Small intestine (tissue), 7 donors: ENCODE measurements at regions not wholly inside any gene's neighbourhood (a gene's known extent, or its start where the extent isn't known, plus 50 kb on each side); places are given as distances from the start of the nearest gene placed in this dataset.
A peak's percentile ranks its signal among the peaks of the same experiment; 100 is the strongest.

Source experiments
- DNase-seq, 2 donors: peaks; one replicate each; pipeline versions ENCODE4 v3.0.0 to v3.0.0-alpha.2; 2013
- FAIRE-seq: peaks from 2 replicates; lab custom pipeline; 2012; peaks lifted over from hg19 to GRCh38; lab: Jason Lieb, UNC
- H3K27ac ChIP-seq, 3 donors: one replicate each; pipeline ENCODE4 v1.5.1; 2013; ENCODE audit warnings: low read length in 2 of 3, mild to moderate bottlenecking in 2 of 3, control low read depth in 1 of 3, inconsistent platforms in 1 of 3, low read depth in 1 of 3, moderate library complexity in 1 of 3
- H3K27me3 ChIP-seq, 3 donors: one replicate each; pipeline ENCODE4 v1.6.1; 2013; ENCODE audit warnings: low read length in 3 of 3, inconsistent platforms in 1 of 3; ENCODE audit not compliant: control insufficient read depth in 3 of 3, insufficient read depth in 3 of 3
- H3K36me3 ChIP-seq, 3 donors: one replicate each; pipeline ENCODE4 v1.6.1; 2013; ENCODE audit warnings: low read length in 3 of 3, inconsistent platforms in 1 of 3, low read depth in 1 of 3, mild to moderate bottlenecking in 1 of 3, moderate library complexity in 1 of 3; ENCODE audit not compliant: control insufficient read depth in 3 of 3, insufficient read depth in 2 of 3
- H3K4me1 ChIP-seq, 3 donors: one replicate each; pipeline ENCODE4 v1.6.1; 2013; ENCODE audit warnings: low read length in 2 of 3, inconsistent platforms in 1 of 3, low read depth in 1 of 3, mild to moderate bottlenecking in 1 of 3, moderate library complexity in 1 of 3; ENCODE audit not compliant: control insufficient read depth in 3 of 3, insufficient read depth in 2 of 3
- H3K4me3 ChIP-seq, 3 donors: one replicate each; pipeline ENCODE4 v1.5.1; 2013; ENCODE audit warnings: low read length in 3 of 3, control low read depth in 1 of 3, inconsistent platforms in 1 of 3, low read depth in 1 of 3, mild to moderate bottlenecking in 1 of 3, moderate library complexity in 1 of 3
- H3K9me3 ChIP-seq, 2 donors: one replicate each; pipeline ENCODE4 v1.6.1; 2013; ENCODE audit warnings: low read depth in 1 of 2, low read length in 1 of 2; ENCODE audit not compliant: control insufficient read depth in 2 of 2, insufficient read depth in 1 of 2
- WGBS, 3 donors: extraction: QIAGEN DNeasy Blood & Tissue Kit; methylation state at CpG; one replicate each; pipeline ENCODE4 v1.1.7; 2013; 5-methylcytosine and 5-hydroxymethylcytosine counted together
- donor health status: healthy with polysubstance abuse.
- donor health status: control.
- donor health status: control.
- donor health status: Bipolar disorder and iron deficiency.
- donor health status: healthy.

GRCh38 chr2:84201158-84201557 is 257.9 kb downstream of the SUCLG1 start:
- WGBS, 3 donors, result 66 to 71% (median 67%) methylated on average over 5 of the region's 5 CpGs
- no peaks in the 10 kb centered on the region for H3K9me3 ChIP-seq
- DNase-seq, result no peak
- no peaks in the 10 kb centered on the region for H3K27me3 ChIP-seq
- no peak overlapping the region for H3K4me3 ChIP-seq
- no peak for FAIRE-seq
- H3K36me3 ChIP-seq, result no peaks in the 10 kb centered on the region
- H3K27ac ChIP-seq, result no peak overlapping the region
- H3K4me1 ChIP-seq, result no peaks in the 10 kb centered on the region

DNA sequence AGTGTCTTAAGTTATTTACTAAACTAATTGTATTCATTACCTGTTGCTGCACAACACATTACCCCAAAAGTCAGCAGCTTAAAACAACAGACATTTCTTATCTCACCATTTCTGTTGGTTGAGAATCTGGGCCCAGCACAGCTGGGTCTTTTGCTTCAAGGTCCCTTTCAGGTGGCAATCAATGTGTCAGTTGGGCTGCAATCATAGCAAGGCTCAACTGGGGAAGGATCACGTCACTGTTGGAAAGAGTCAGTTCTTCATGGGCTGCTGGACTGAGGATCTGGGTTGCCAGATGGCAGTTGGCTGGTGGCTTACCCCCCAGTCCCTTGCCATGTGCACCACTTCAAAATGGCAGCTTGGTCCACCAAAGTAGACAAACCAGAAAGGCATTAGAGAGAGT is 261.2 kb downstream of the SUCLG1 start:
- FAIRE-seq (no peak), DNase-seq (no peak)
- WGBS, 3 donors, result 93 to 96% (median 95%) methylated on average over 1 of the region's 1 CpG
- Histone ChIP-seq H3K27me3 (no peaks in the 10 kb centered on the region), H3K4me3 (no peak overlapping the region), H3K9me3 (no peaks in the 10 kb centered on the region), H3K36me3 (no peaks in the 10 kb centered on the region), H3K4me1 (no peaks in the 10 kb centered on the region), H3K27ac (no peak overlapping the region)

DNA sequence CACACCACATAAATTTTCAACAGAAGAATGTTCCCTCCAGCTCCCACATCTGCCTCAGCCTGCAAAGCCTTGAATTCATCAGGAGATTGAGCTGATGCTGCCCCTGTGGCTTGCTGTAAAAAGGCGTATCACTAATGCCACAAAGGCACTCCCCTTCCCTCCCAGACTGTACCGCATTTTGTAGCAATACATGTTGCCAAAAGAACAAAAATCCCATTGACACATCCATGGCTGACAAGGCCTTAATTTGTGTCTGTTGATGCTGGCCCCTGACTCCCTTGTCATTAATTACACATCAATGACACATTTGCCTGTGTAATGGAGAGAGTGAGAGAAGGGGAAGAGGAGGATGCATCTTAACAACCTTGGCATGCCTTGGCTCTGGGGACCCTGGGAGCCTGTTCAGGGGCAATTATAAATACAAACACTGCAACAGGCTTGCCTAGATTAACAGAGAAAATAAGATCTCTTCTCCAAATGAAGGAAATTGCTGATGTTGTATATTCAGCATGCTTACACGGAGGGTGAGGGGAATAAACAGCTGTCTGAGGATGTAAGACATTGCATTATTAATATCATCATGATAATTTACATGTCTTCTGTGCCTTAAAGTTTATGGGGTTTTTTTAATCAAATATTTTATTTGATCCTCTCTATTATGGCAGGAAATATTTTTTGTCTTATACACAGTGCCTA is 264.0 kb downstream of the SUCLG1 start:
- no peak for FAIRE-seq
- peak in 1 of 2 donors; percentile 2 for DNase-seq
- no peaks in the 10 kb centered on the region for H3K9me3 ChIP-seq

GRCh38 chr2:84194181-84194580 is 264.9 kb downstream of the SUCLG1 start:
- H3K4me1 ChIP-seq, result no peaks in the 10 kb centered on the region

More for the DNA sequence above, 264.0 kb downstream of the SUCLG1 start:
- H3K36me3 ChIP-seq, result no peaks in the 10 kb centered on the region
- H3K27ac ChIP-seq, result no peak overlapping the region
- 41 to 52% (median 44%) methylated on average over 3 of the region's 3 CpGs for WGBS, 3 donors
- H3K4me1 ChIP-seq, result no peaks in the 10 kb centered on the region
- no peak overlapping the region for H3K4me3 ChIP-seq
- peaks cover 0 to 2% (median 0%) of the 10 kb centered on the region in 3 donors for H3K27me3 ChIP-seq

GRCh38 chr2:84187258-84187657 is 271.8 kb downstream of the SUCLG1 start:
- Histone ChIP-seq H3K4me1 (no peaks in the 10 kb centered on the region), H3K9me3 (no peaks in the 10 kb centered on the region), H3K4me3 (no peak overlapping the region), H3K27ac (no peak overlapping the region), H3K27me3 (peaks cover 0 to 2% (median 0%) of the 10 kb centered on the region in 3 donors), H3K36me3 (no peaks in the 10 kb centered on the region)
- DNase-seq (no peak), FAIRE-seq (no peak)
- 40 to 69% (median 52%) methylated on average over 3 of the region's 3 CpGs for WGBS, 3 donors

More at GRCh38 chr2:84194181-84194580, 264.9 kb downstream of the SUCLG1 start:
- WGBS, 3 donors, result 81 to 85% (median 83%) methylated on average over 2 of the region's 2 CpGs
- no peak for FAIRE-seq
- no peak overlapping the region for H3K27ac ChIP-seq
- peaks cover 0 to 2% (median 0%) of the 10 kb centered on the region in 3 donors for H3K27me3 ChIP-seq
- no peaks in the 10 kb centered on the region for H3K36me3 ChIP-seq
- no peaks in the 10 kb centered on the region for H3K9me3 ChIP-seq
- no peak for DNase-seq
- H3K4me3 ChIP-seq, result no peak overlapping the region

GRCh38 chr2:84181927-84182326 is 277.2 kb downstream of the SUCLG1 start:
- DNase-seq, result no peak
- Histone ChIP-seq H3K36me3 (no peaks in the 10 kb centered on the region), H3K4me1 (no peaks in the 10 kb centered on the region), H3K4me3 (no peak overlapping the region), H3K27me3 (no peaks in the 10 kb centered on the region), H3K27ac (no peak overlapping the region), H3K9me3 (no peaks in the 10 kb centered on the region)
- no peak for FAIRE-seq
- whole genome bisulfite sequencing, 3 donors, result 43 to 63% (median 57%) methylated on average over 2 of the region's 2 CpGs

DNA sequence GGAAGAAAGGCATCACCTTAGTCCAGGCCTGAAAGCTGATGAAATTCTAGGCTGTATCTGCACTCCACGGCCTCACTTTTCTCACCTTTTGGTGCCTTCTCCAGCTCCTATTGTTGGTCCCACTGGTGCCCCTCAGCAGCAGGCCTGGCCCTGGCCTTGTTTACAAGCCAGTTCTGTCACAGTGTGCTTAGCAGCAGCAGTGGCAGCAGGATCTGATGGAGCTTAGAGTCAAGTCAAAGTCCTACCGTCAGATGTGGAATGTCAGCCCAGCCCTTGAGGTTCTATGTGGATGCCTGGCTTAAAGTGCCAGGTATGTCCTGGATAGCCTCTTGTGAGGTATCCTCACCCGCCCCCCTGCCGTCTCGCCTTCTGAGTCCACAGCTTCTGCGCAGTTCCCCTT is 281.3 kb downstream of the SUCLG1 start:
- no peaks in the 10 kb centered on the region for H3K4me1 ChIP-seq
- no peak overlapping the region for H3K27ac ChIP-seq
- DNase-seq, result no peak
- H3K9me3 ChIP-seq, result no peaks in the 10 kb centered on the region
- no peak overlapping the region for H3K4me3 ChIP-seq
- no peaks in the 10 kb centered on the region for H3K27me3 ChIP-seq
- H3K36me3 ChIP-seq, result no peaks in the 10 kb centered on the region
- FAIRE-seq, result no peak
- WGBS, 3 donors, result 65 to 82% (median 72%) methylated on average over 6 of the region's 6 CpGs

GRCh38 chr2:84175970-84176369 is 283.1 kb downstream of the SUCLG1 start:
- no peak for DNase-seq
- H3K9me3 ChIP-seq, result no peaks in the 10 kb centered on the region
- FAIRE-seq, result no peak

GRCh38 chr2:84175340-84175739 is 283.7 kb downstream of the SUCLG1 start:
- no peak for DNase-seq
- no peaks in the 10 kb centered on the region for H3K36me3 ChIP-seq
- no peaks in the 10 kb centered on the region for H3K4me1 ChIP-seq
- H3K27me3 ChIP-seq, result no peaks in the 10 kb centered on the region
- no peaks in the 10 kb centered on the region for H3K9me3 ChIP-seq
- H3K4me3 ChIP-seq, result no peak overlapping the region
- no peak overlapping the region for H3K27ac ChIP-seq
- no peak for FAIRE-seq
- 35 to 63% (median 41%) methylated on average over 1 of the region's 1 CpG for WGBS, 3 donors

More at GRCh38 chr2:84175970-84176369, 283.1 kb downstream of the SUCLG1 start:
- WGBS, 3 donors, result 87 to 89% (median 88%) methylated on average over 3 of the region's 3 CpGs
- Histone ChIP-seq H3K4me1 (no peaks in the 10 kb centered on the region), H3K4me3 (no peak overlapping the region), H3K36me3 (no peaks in the 10 kb centered on the region), H3K27me3 (no peaks in the 10 kb centered on the region), H3K27ac (no peak overlapping the region)
